ENCODE measurements at regions not wholly inside any gene's neighbourhood (a gene's known extent, or its start where the extent isn't known, plus 50 kb on each side); places are given as distances from the start of the nearest gene placed in this dataset.
A peak's percentile ranks its signal among the peaks of the same experiment; 100 is the strongest.

GRCh38 chr11:92758241-92758780 is 211.1 kb upstream of the MTNR1B start:
- Histone ChIP-seq H3K9ac (ENCODE audit: insufficient read depth, low read length) (no peak overlapping the region), H3K4me1 (ENCODE audit: control insufficient read depth, extremely low read depth, insufficient read depth, low read length) (no peaks in the 10 kb centered on the region), H3K36me3 (ENCODE audit: control insufficient read depth, insufficient read depth, low read length) (no peaks in the 10 kb centered on the region), H3K27ac (ENCODE audit: insufficient read depth, low read length) (no peak overlapping the region), H3K79me2 (ENCODE audit: control insufficient read depth, insufficient read depth, low read length) (no peaks in the 10 kb centered on the region), H3K4me2 (ENCODE audit: extremely low read depth, insufficient read depth, low read length) (no peak overlapping the region), H2AFZ (ENCODE audit: low read length) (no peak overlapping the region), H3K9me3 (ENCODE audit: control insufficient read depth, insufficient read depth, low read depth, low read length) (no peaks in the 10 kb centered on the region), H3K27me3 (ENCODE audit: control insufficient read depth, insufficient read depth, low read length) (no peaks in the 10 kb centered on the region), H4K20me1 (ENCODE audit: control insufficient read depth, extremely low read depth, insufficient read depth, low read length) (no peaks in the 10 kb centered on the region), H3K4me3 (replicated peaks in 1 of 4; ENCODE audit: control extremely low read depth in 1 of 4, insufficient read depth in 1 of 4, low read depth in 3 of 4, low read length in 4 of 4) (no peak overlapping the region)
- DNase-seq (ENCODE audit: low read depth in 2 of 2) = peak in 1 of 2 donors; percentile 4
- TF ChIP-seq EZH2 (IDR thresholded peaks at IDR 0.05; ENCODE audit: low read length, missing control alignments) = no peak
- no peak for TF ChIP-seq CTCF (conservative IDR thresholded peaks at IDR 0.05 in 1 of 2, IDR thresholded peaks at IDR 0.05 in 1 of 2; ENCODE audit: low read depth in 1 of 2, low read length in 2 of 2)

- H3K27me3 ChIP-seq (ENCODE audit: control insufficient read depth, insufficient read depth, low read length) = no peaks in the 10 kb centered on the region
- H3K4me1 ChIP-seq (ENCODE audit: control insufficient read depth, extremely low read depth, insufficient read depth, low read length) = no peaks in the 10 kb centered on the region
- no peaks in the 10 kb centered on the region for H3K79me2 ChIP-seq (ENCODE audit: control insufficient read depth, insufficient read depth, low read length)
- no peaks in the 10 kb centered on the region for H4K20me1 ChIP-seq (ENCODE audit: control insufficient read depth, extremely low read depth, insufficient read depth, low read length)
- H3K9me3 ChIP-seq (ENCODE audit: control insufficient read depth, insufficient read depth, low read depth, low read length) = no peaks in the 10 kb centered on the region
- no peak for DNase-seq (ENCODE audit: low read depth in 2 of 2)
- no peaks in the 10 kb centered on the region for H3K36me3 ChIP-seq (ENCODE audit: control insufficient read depth, insufficient read depth, low read length)
- no peak overlapping the region for H2AFZ ChIP-seq (ENCODE audit: low read length)
- H3K27ac ChIP-seq (ENCODE audit: insufficient read depth, low read length) = no peak overlapping the region
- H3K9ac ChIP-seq (ENCODE audit: insufficient read depth, low read length) = no peak overlapping the region
- TF ChIP-seq CTCF (conservative IDR thresholded peaks at IDR 0.05 in 1 of 2, IDR thresholded peaks at IDR 0.05 in 1 of 2; ENCODE audit: low read depth in 1 of 2, low read length in 2 of 2) (no peak), EZH2 (IDR thresholded peaks at IDR 0.05; ENCODE audit: low read length, missing control alignments) (no peak)
- H3K4me3 ChIP-seq (replicated peaks in 1 of 4; ENCODE audit: control extremely low read depth in 1 of 4, insufficient read depth in 1 of 4, low read depth in 3 of 4, low read length in 4 of 4) = no peak overlapping the region
- no peak overlapping the region for H3K4me2 ChIP-seq (ENCODE audit: extremely low read depth, insufficient read depth, low read length)
These were observed 209.8 kb upstream of the MTNR1B start for GRCh38 chr11:92759571-92760214.

- H3K27me3 ChIP-seq (ENCODE audit: control insufficient read depth, insufficient read depth, low read length) = no peaks in the 10 kb centered on the region
- no peak overlapping the region for H3K4me3 ChIP-seq (replicated peaks in 1 of 4; ENCODE audit: control extremely low read depth in 1 of 4, insufficient read depth in 1 of 4, low read depth in 3 of 4, low read length in 4 of 4)
- H3K36me3 ChIP-seq (ENCODE audit: control insufficient read depth, insufficient read depth, low read length) = no peaks in the 10 kb centered on the region
- no peaks in the 10 kb centered on the region for H4K20me1 ChIP-seq (ENCODE audit: control insufficient read depth, extremely low read depth, insufficient read depth, low read length)
- H3K4me1 ChIP-seq (ENCODE audit: control insufficient read depth, extremely low read depth, insufficient read depth, low read length) = no peaks in the 10 kb centered on the region
- H3K9ac ChIP-seq (ENCODE audit: insufficient read depth, low read length) = no peak overlapping the region
- no peak for TF ChIP-seq EZH2 (IDR thresholded peaks at IDR 0.05; ENCODE audit: low read length, missing control alignments)
- no peak for TF ChIP-seq CTCF (conservative IDR thresholded peaks at IDR 0.05 in 1 of 2, IDR thresholded peaks at IDR 0.05 in 1 of 2; ENCODE audit: low read depth in 1 of 2, low read length in 2 of 2)
- H2AFZ ChIP-seq (ENCODE audit: low read length) = no peak overlapping the region
- DNase-seq (ENCODE audit: low read depth in 2 of 2) = no peak
- H3K4me2 ChIP-seq (ENCODE audit: extremely low read depth, insufficient read depth, low read length) = no peak overlapping the region
- H3K27ac ChIP-seq (ENCODE audit: insufficient read depth, low read length) = no peak overlapping the region
- no peaks in the 10 kb centered on the region for H3K79me2 ChIP-seq (ENCODE audit: control insufficient read depth, insufficient read depth, low read length)
- H3K9me3 ChIP-seq (ENCODE audit: control insufficient read depth, insufficient read depth, low read depth, low read length) = no peaks in the 10 kb centered on the region
These were observed 207.3 kb upstream of the MTNR1B start for GRCh38 chr11:92762121-92762540.
